ENCODE measurements at regions not wholly inside any gene's neighbourhood (a gene's known extent, or its start where the extent isn't known, plus 50 kb on each side); places are given as distances from the start of the nearest gene placed in this dataset.

GRCh38 chr3:72141264-72141663, 356.3 kb upstream of the PROK2 start:
- no peak for DNase-seq (ENCODE audit: low spot score)

GRCh38 chr3:72139316-72139715, 354.4 kb upstream of the PROK2 start:
- DNase-seq (ENCODE audit: low spot score): no peak

GRCh38 chr3:72137865-72138861, 353.2 kb upstream of the PROK2 start:
- DNase-seq (ENCODE audit: low spot score): no peak

- no peak for DNase-seq (ENCODE audit: low spot score)
Observed at GRCh38 chr3:72135636-72136035, 350.7 kb upstream of the PROK2 start.

GRCh38 chr3:72134989-72135451, 350.1 kb upstream of the PROK2 start:
- no peak for DNase-seq (ENCODE audit: low spot score)

- DNase-seq (ENCODE audit: low spot score): no peak
Observed at GRCh38 chr3:72133329-72134011, 348.5 kb upstream of the PROK2 start.

- DNase-seq (ENCODE audit: low spot score): no peak
Observed at GRCh38 chr3:72131899-72132298, 347.0 kb upstream of the PROK2 start.

GRCh38 chr3:72130565-72130964, 345.6 kb upstream of the PROK2 start:
- no peak for DNase-seq (ENCODE audit: low spot score)

GRCh38 chr3:72129501-72130094, 344.6 kb upstream of the PROK2 start:
- DNase-seq (ENCODE audit: low spot score): no peak

- no peak for DNase-seq (ENCODE audit: low spot score)
Observed at GRCh38 chr3:72128921-72129320, 344.0 kb upstream of the PROK2 start.

GRCh38 chr3:72127844-72128243, 342.9 kb upstream of the PROK2 start:
- no peak for DNase-seq (ENCODE audit: low spot score)

GRCh38 chr3:72127224-72127612, 342.3 kb upstream of the PROK2 start:
- DNase-seq (ENCODE audit: low spot score): no peak

- no peak for DNase-seq (ENCODE audit: low spot score)
Observed at GRCh38 chr3:72126441-72127223, 341.7 kb upstream of the PROK2 start.

GRCh38 chr3:72123908-72124441, 339.0 kb upstream of the PROK2 start:
- peak; percentile 70 for DNase-seq (ENCODE audit: low spot score)

- no peak for DNase-seq (ENCODE audit: low spot score)
Observed at GRCh38 chr3:72120806-72121778, 336.1 kb upstream of the PROK2 start.

GRCh38 chr3:72120039-72120438, 335.1 kb upstream of the PROK2 start:
- DNase-seq (ENCODE audit: low spot score): no peak

GRCh38 chr3:72118628-72119027, 333.7 kb upstream of the PROK2 start:
- no peak for DNase-seq (ENCODE audit: low spot score)

- no peak for DNase-seq (ENCODE audit: low spot score)
Observed at GRCh38 chr3:72116226-72116625, 331.3 kb upstream of the PROK2 start.

- DNase-seq (ENCODE audit: low spot score): no peak
Observed at GRCh38 chr3:72115307-72115706, 330.4 kb upstream of the PROK2 start.

- DNase-seq (ENCODE audit: low spot score): no peak
Observed at GRCh38 chr3:72114773-72115172, 329.8 kb upstream of the PROK2 start.

Data from H4 (cell line).